GM12892 (cell line): ENCODE measurements at regions not wholly inside any gene's neighbourhood (a gene's known extent, or its start where the extent isn't known, plus 50 kb on each side); places are given as distances from the start of the nearest gene placed in this dataset.

Experiments used
- POLR2A ChIP-seq: IDR thresholded peaks from 2 replicates; pipeline ENCODE4 v1.6.1; 2011; ENCODE audit warnings: low read depth, low read length, control low read depth
- TAF1 ChIP-seq: IDR thresholded peaks from 2 replicates; pipeline ENCODE4 v1.6.1; 2011; ENCODE audit warnings: low read depth, mild to moderate bottlenecking, control low read depth, low read length, borderline replicate concordance

DNA sequence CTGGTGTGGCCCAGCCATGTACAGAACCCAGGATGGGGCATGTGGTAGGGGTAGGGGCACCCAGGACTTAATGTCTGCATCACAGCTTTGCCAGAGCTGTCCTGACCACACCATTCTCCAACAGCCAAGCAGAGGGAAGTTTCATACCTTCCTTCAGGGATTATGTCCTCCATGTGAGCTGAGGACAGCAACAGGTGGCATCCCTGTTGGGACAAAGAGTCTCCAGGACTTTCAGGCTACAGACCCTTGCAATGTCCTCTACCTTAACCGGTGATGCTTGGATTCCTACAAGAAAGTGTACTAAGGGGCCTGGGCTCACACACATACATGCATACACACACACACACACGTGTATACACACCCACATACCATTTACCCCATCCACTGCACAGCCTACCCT, 227.0 kb upstream of the SIX2 start:
- TF ChIP-seq POLR2A (no peak), TAF1 (no peak)
